Panc1 (cell line): ENCODE measurements at regions not wholly inside any gene's neighbourhood (a gene's known extent, or its start where the extent isn't known, plus 50 kb on each side); places are given as distances from the start of the nearest gene placed in this dataset.

Experiments
- ATAC-seq: fragments of 200-7000 bp; cut with Tn5 transposase; 2 replicates; pipeline ENCODE4 v1.9.1; 2020; ENCODE audit warnings: mild to moderate bottlenecking, moderate library complexity
- BruUV-seq: library from RNA; stranded (reverse); fragments of 400-500 nt; replicated peaks from 2 replicates; lab custom pipeline; 2021; lab: Mats Ljungman, UMichigan
- CTCF ChIA-PET: fragments of 300-600 bp; sonication (Branson Sonifier 250); formaldehyde crosslinking; loops from one replicate; lab custom pipeline; 2022; ENCODE audit warnings: antibody characterized with exemption; lab: Charles Lee
- POLR2A ChIA-PET: fragments of 300-600 bp; sonication (Branson Sonifier 250); formaldehyde crosslinking; loops from one replicate; lab custom pipeline; 2022; ENCODE audit warnings: antibody characterized with exemption; lab: Charles Lee
- DNase-seq: peaks from one replicate; pipeline ENCODE4 v3.0.0-alpha.2; 2010; ENCODE audit warnings: low read depth, low spot score
- H3K27ac ChIP-seq: 2 replicates; pipeline ENCODE4 v1.5.1; 2011; ENCODE audit warnings: mild to moderate bottlenecking, low read length, inconsistent platforms
- H3K27me3 ChIP-seq: fragments of 200-500 bp; sonication (Bioruptor generic); 2 replicates; pipeline ENCODE4 v1.6.0; 2014; ENCODE audit warnings: low read length, inconsistent platforms; ENCODE audit not compliant: control insufficient read depth, insufficient read depth
- H3K36me3 ChIP-seq: fragments of 200-500 bp; sonication (Bioruptor generic); 2 replicates; pipeline ENCODE4 v1.5.1; 2014; ENCODE audit warnings: inconsistent platforms, mild to moderate bottlenecking, low read length, moderate library complexity; ENCODE audit not compliant: control insufficient read depth, insufficient read depth
- H3K4me1 ChIP-seq: 2 replicates; pipeline ENCODE4 v1.5.1; 2011; ENCODE audit warnings: inconsistent platforms, mild to moderate bottlenecking, low read length, moderate library complexity; ENCODE audit not compliant: control insufficient read depth, insufficient read depth
- H3K4me3 ChIP-seq, 2 experiments: 2 replicates each; pipeline ENCODE4 v1.5.1; 2011 to 2012; ENCODE audit warnings: low read depth in 2 of 2, low read length in 2 of 2, mild to moderate bottlenecking in 2 of 2, inconsistent platforms in 1 of 2, moderate library complexity in 1 of 2
- H3K9me3 ChIP-seq: fragments of 200-500 bp; sonication (Bioruptor generic); 2 replicates; pipeline ENCODE4 v1.5.1; 2014; ENCODE audit warnings: low read depth, mild to moderate bottlenecking, inconsistent platforms, low read length, moderate library complexity; ENCODE audit not compliant: control insufficient read depth, insufficient read depth
- CTCF ChIP-seq: fragments of 450-650 bp; IDR thresholded peaks from 2 replicates; pipeline ENCODE4 v1.5.1; 2017; ENCODE audit warnings: mild to moderate bottlenecking
- REST ChIP-seq, 2 experiments: IDR thresholded peaks; 2 replicates each; pipeline ENCODE4 v1.6.1; 2011 to 2012; ENCODE audit warnings: low read depth in 2 of 2, control low read depth in 1 of 2, low read length in 1 of 2, mild to moderate bottlenecking in 1 of 2, moderate library complexity in 1 of 2; ENCODE audit not compliant: insufficient read depth in 1 of 2
- SIN3A ChIP-seq: IDR thresholded peaks from 2 replicates; pipeline ENCODE4 v1.6.1; 2012; ENCODE audit warnings: low read depth, mild to moderate bottlenecking, low read length, moderate library complexity, borderline replicate concordance; ENCODE audit not compliant: insufficient read depth
- TCF7L2 ChIP-seq: IDR thresholded peaks from 2 replicates; pipeline ENCODE4 v1.6.1; 2011; ENCODE audit warnings: mild to moderate bottlenecking, low read depth, low read length, inconsistent platforms
- in situ Hi-C: cut with HindIII; loops from 2 replicates; pipeline ENCODE4 v1.10.0; 2016; ENCODE audit warnings: low sequenced_read_pairs, low pct_unique_long_range_greater_than_20kb
- intact Hi-C: fragments of 100-400 bp; cut with micrococcal nuclease; formaldehyde crosslinking; loops from one replicate; pipeline ENCODE4 v1.10.0; 2022; ENCODE audit not compliant: unreplicated experiment

GRCh38 chr2:108067820-108068405 lies 81.6 kb downstream of the SLC5A7 start:
- BruUV-seq = no TSS peak
- ChIA-PET POLR2A (no interaction called here), CTCF (no interaction called here)
- Histone ChIP-seq H3K27ac (no peak overlapping the region), H3K27me3 (no peaks in the 10 kb centered on the region), H3K36me3 (no peaks in the 10 kb centered on the region), H3K4me1 (no peaks in the 10 kb centered on the region), H3K9me3 (no peaks in the 10 kb centered on the region), H3K4me3 (no peak overlapping the region)
- ATAC-seq (no peak), DNase-seq (no peak)
- in situ Hi-C loops = no loop called here
- no peak for TF ChIP-seq TCF7L2
- no peak for TF ChIP-seq CTCF
- TF ChIP-seq REST (IDR thresholded peaks at IDR 0.05; ENCODE audit: insufficient read depth in 1 of 2, low read depth in 2 of 2, low read length in 1 of 2) = no peak
- TF ChIP-seq SIN3A = no peak
- intact Hi-C loops = loop anchor here (10.0 kb wide), 1 partner anchor 57 kb away; no protein-coding TSS in a partner anchor

- no peak for ATAC-seq
- no peak for TF ChIP-seq TCF7L2
- TF ChIP-seq REST (IDR thresholded peaks at IDR 0.05; ENCODE audit: insufficient read depth in 1 of 2, low read depth in 2 of 2, low read length in 1 of 2) = no peak
- TF ChIP-seq CTCF = peak; percentile 21; the same call in 1 of the 2 replicates
- TF ChIP-seq SIN3A = no peak
- no peaks in the 10 kb centered on the region for H3K4me1 ChIP-seq
- no peak overlapping the region for H3K4me3 ChIP-seq
- ChIA-PET POLR2A (no interaction called here), CTCF (no interaction called here)
- H3K27me3 ChIP-seq = no peaks in the 10 kb centered on the region
- no TSS peak for BruUV-seq
- H3K9me3 ChIP-seq = no peaks in the 10 kb centered on the region
- no peaks in the 10 kb centered on the region for H3K36me3 ChIP-seq
- intact Hi-C loops (loop anchor here (10.0 kb wide), 1 partner anchor 55 kb away; no protein-coding TSS in a partner anchor), in situ Hi-C loops (no loop called here)
- no peak for DNase-seq
- no peak overlapping the region for H3K27ac ChIP-seq
These were observed 83.4 kb downstream of the SLC5A7 start for GRCh38 chr2:108069515-108070310.
